H1 (cell line): ENCODE measurements at regions not wholly inside any gene's neighbourhood (a gene's known extent, or its start where the extent isn't known, plus 50 kb on each side); places are given as distances from the start of the nearest gene placed in this dataset.

Experiments used
- EGR1 ChIP-seq: IDR thresholded peaks from 2 replicates; pipeline ENCODE4 v1.6.1; 2011; ENCODE audit warnings: low read depth, low read length, borderline replicate concordance
- GABPA ChIP-seq: IDR thresholded peaks from 2 replicates; pipeline ENCODE4 v1.6.1; 2011; ENCODE audit warnings: mild to moderate bottlenecking, low read length, moderate library complexity, borderline replicate concordance; ENCODE audit not compliant: insufficient read depth
- RXRA ChIP-seq: IDR thresholded peaks from 2 replicates; pipeline ENCODE4 v1.6.1; 2011; ENCODE audit warnings: low read depth, mild to moderate bottlenecking, low read length, moderate library complexity; ENCODE audit not compliant: insufficient read depth
- SIRT6 ChIP-seq: IDR thresholded peaks from one replicate; pipeline ENCODE4 v1.7.1; 2012; ENCODE audit warnings: low read length, inconsistent platforms
- TF ChIP-seq, protein P1 (sequence below): IDR thresholded peaks from 2 replicates; pipeline ENCODE4 v1.6.1; 2012; ENCODE audit warnings: low read length, inconsistent platforms

DNA sequence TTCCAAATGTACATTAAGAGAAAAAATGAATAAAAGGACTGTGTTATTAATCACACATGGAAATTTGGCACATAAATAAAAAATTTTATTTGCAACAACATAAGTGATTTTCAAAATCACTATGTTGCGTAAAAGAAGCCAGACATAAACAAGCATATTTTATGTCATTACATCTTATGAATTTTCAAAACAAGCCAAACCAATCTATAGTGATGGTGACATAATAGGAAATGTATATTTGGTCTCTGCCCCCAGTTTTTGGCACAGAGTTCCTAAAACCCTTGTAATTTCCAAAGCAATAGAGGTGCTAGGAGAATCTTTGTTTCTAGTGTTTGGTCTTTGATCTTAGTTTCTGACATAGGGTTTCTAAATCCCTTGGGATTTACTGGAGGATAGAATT, 543.3 kb downstream of the ZBBX start (continued):
- no peak for TF ChIP-seq SIRT6
- no peak for TF ChIP-seq GABPA
- TF ChIP-seq RXRA: no peak
- no peak for TF ChIP-seq EGR1
- TF ChIP-seq, protein P1, sequence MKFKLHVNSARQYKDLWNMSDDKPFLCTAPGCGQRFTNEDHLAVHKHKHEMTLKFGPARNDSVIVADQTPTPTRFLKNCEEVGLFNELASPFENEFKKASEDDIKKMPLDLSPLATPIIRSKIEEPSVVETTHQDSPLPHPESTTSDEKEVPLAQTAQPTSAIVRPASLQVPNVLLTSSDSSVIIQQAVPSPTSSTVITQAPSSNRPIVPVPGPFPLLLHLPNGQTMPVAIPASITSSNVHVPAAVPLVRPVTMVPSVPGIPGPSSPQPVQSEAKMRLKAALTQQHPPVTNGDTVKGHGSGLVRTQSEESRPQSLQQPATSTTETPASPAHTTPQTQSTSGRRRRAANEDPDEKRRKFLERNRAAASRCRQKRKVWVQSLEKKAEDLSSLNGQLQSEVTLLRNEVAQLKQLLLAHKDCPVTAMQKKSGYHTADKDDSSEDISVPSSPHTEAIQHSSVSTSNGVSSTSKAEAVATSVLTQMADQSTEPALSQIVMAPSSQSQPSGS: no peak
- TF ChIP-seq, all 59 proteins: peak for 0
